ENCODE measurements at regions not wholly inside any gene's neighbourhood (a gene's known extent, or its start where the extent isn't known, plus 50 kb on each side); places are given as distances from the start of the nearest gene placed in this dataset.

- H3K79me2 ChIP-seq (ENCODE audit: insufficient read depth, low read length) = no peaks in the 10 kb centered on the region
- no peak for DNase-seq (ENCODE audit: insufficient read length, low spot score, missing footprints)
- no peaks in the 10 kb centered on the region for H3K27me3 ChIP-seq (ENCODE audit: insufficient read depth, low read length)
- no peak overlapping the region for H3K4me2 ChIP-seq (ENCODE audit: insufficient read depth, low read length)
- H3K36me3 ChIP-seq (ENCODE audit: insufficient read depth, low read length) = no peaks in the 10 kb centered on the region
- H3K4me3 ChIP-seq (ENCODE audit: insufficient read depth, low read length) = no peak overlapping the region
- TF ChIP-seq CTCF (IDR thresholded peaks at IDR 0.05; ENCODE audit: extremely low read depth, low read depth, low read length) = no peak
- H3K4me1 ChIP-seq (ENCODE audit: insufficient read depth, low read length) = no peaks in the 10 kb centered on the region
- no peaks in the 10 kb centered on the region for H4K20me1 ChIP-seq (ENCODE audit: insufficient read depth, low read length)
- H2AFZ ChIP-seq (ENCODE audit: low read length) = no peak overlapping the region
- H3K27ac ChIP-seq (ENCODE audit: low read depth, low read length) = no peak overlapping the region
- H3K9me3 ChIP-seq (ENCODE audit: low read depth, low read length) = peaks cover 2% of the 10 kb centered on the region
Measured at GRCh38 chr4:59024257-59024656, 1914.1 kb upstream of the IGFBP7 start.

GRCh38 chr4:59037812-59038211, 1927.6 kb upstream of the IGFBP7 start:
- Histone ChIP-seq H3K9me3 (ENCODE audit: low read depth, low read length) (peaks cover 3% of the 10 kb centered on the region), H3K4me3 (ENCODE audit: insufficient read depth, low read length) (no peak overlapping the region), H3K4me2 (ENCODE audit: insufficient read depth, low read length) (no peak overlapping the region), H3K4me1 (ENCODE audit: insufficient read depth, low read length) (no peaks in the 10 kb centered on the region), H3K27ac (ENCODE audit: low read depth, low read length) (no peak overlapping the region), H3K36me3 (ENCODE audit: insufficient read depth, low read length) (no peaks in the 10 kb centered on the region), H2AFZ (ENCODE audit: low read length) (no peak overlapping the region), H4K20me1 (ENCODE audit: insufficient read depth, low read length) (no peaks in the 10 kb centered on the region), H3K27me3 (ENCODE audit: insufficient read depth, low read length) (no peaks in the 10 kb centered on the region), H3K79me2 (ENCODE audit: insufficient read depth, low read length) (no peaks in the 10 kb centered on the region)
- no peak for DNase-seq (ENCODE audit: insufficient read length, low spot score, missing footprints)
- TF ChIP-seq CTCF (IDR thresholded peaks at IDR 0.05; ENCODE audit: extremely low read depth, low read depth, low read length) = no peak

DNA sequence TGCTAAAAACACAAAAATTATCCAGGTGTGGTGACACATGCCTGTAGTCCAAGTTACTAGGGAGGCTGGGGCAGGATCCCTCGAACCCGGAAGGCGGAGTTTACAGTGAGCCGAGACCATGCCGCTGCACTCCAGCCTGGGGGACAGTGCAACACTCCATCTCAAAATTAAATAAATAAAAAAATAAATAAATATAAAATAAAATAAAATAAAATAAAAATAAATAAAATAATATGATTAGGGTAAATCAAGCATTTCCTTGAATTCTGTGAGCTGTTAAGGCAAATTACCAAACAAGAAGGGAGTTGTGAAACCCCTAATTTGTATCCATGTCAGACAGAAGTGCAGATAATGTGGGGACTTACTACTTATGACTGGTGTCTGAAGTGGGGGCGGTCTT, 1928.9 kb upstream of the IGFBP7 start:
- no peaks in the 10 kb centered on the region for H3K79me2 ChIP-seq (ENCODE audit: insufficient read depth, low read length)
- no peak for DNase-seq (ENCODE audit: insufficient read length, low spot score, missing footprints)
- no peaks in the 10 kb centered on the region for H4K20me1 ChIP-seq (ENCODE audit: insufficient read depth, low read length)
- H3K4me2 ChIP-seq (ENCODE audit: insufficient read depth, low read length) = no peak overlapping the region
- H3K4me3 ChIP-seq (ENCODE audit: insufficient read depth, low read length) = no peak overlapping the region
- no peaks in the 10 kb centered on the region for H3K4me1 ChIP-seq (ENCODE audit: insufficient read depth, low read length)
- H2AFZ ChIP-seq (ENCODE audit: low read length) = no peak overlapping the region
- H3K27ac ChIP-seq (ENCODE audit: low read depth, low read length) = no peak overlapping the region
- H3K9me3 ChIP-seq (ENCODE audit: low read depth, low read length) = peaks cover 3% of the 10 kb centered on the region
- H3K36me3 ChIP-seq (ENCODE audit: insufficient read depth, low read length) = no peaks in the 10 kb centered on the region
- no peak for TF ChIP-seq CTCF (IDR thresholded peaks at IDR 0.05; ENCODE audit: extremely low read depth, low read depth, low read length)
- H3K27me3 ChIP-seq (ENCODE audit: insufficient read depth, low read length) = no peaks in the 10 kb centered on the region

DNA sequence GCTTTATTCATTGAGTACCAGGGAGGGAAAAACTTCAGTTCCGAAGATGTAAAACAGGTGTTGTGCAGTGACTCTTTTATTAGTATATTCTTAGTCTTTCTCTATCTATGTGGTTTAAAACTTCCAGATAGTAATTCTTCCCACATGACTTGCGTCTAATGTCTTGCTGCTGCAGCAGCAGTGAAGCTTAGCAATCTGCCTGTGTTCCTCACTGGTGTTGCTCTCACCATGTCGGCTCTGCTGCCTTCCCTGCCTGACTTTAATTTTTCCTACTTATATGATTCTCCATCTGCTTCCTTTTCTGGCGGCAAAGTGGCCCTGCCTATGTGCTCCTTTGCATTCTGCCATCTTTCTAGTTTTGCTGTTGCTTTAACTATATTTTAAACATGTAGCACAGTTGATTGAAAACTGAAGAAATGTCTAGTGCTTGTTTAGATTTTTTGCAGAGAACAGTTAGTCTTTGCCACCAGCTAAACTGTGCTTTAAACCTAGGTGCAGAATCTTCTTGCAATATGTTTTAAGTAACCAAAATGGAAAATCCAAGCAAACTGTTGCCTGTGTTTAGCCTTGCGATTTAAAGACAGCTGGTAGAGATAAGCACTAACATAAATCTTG, 1934.2 kb upstream of the IGFBP7 start:
- H3K4me3 ChIP-seq (ENCODE audit: insufficient read depth, low read length) = no peak overlapping the region
- H3K4me1 ChIP-seq (ENCODE audit: insufficient read depth, low read length) = no peaks in the 10 kb centered on the region
- no peak overlapping the region for H2AFZ ChIP-seq (ENCODE audit: low read length)
- H3K4me2 ChIP-seq (ENCODE audit: insufficient read depth, low read length) = no peak overlapping the region
- no peaks in the 10 kb centered on the region for H3K36me3 ChIP-seq (ENCODE audit: insufficient read depth, low read length)
- no peak for DNase-seq (ENCODE audit: insufficient read length, low spot score, missing footprints)
- no peaks in the 10 kb centered on the region for H3K79me2 ChIP-seq (ENCODE audit: insufficient read depth, low read length)
- peaks cover 3% of the 10 kb centered on the region for H3K9me3 ChIP-seq (ENCODE audit: low read depth, low read length)
- no peaks in the 10 kb centered on the region for H4K20me1 ChIP-seq (ENCODE audit: insufficient read depth, low read length)
- H3K27ac ChIP-seq (ENCODE audit: low read depth, low read length) = no peak overlapping the region
- H3K27me3 ChIP-seq (ENCODE audit: insufficient read depth, low read length) = no peaks in the 10 kb centered on the region
- no peak for TF ChIP-seq CTCF (IDR thresholded peaks at IDR 0.05; ENCODE audit: extremely low read depth, low read depth, low read length)

Measured in osteoblast (primary cell).